HFF-Myc (cell line): ENCODE measurements at regions not wholly inside any gene's neighbourhood (a gene's known extent, or its start where the extent isn't known, plus 50 kb on each side); places are given as distances from the start of the nearest gene placed in this dataset.

Experiments used
- DNase-seq: peaks from one replicate; pipeline ENCODE4 v3.0.0-alpha.2; 2011; ENCODE audit warnings: low read depth; ENCODE audit errors: extremely low read depth
- H3K4me3 ChIP-seq: replicated peaks from 2 replicates; pipeline ENCODE4 v1.5.1; 2011; ENCODE audit warnings: low read depth, mild to moderate bottlenecking, control low read depth, low read length
- CTCF ChIP-seq: IDR thresholded peaks from 2 replicates; pipeline ENCODE4 v1.5.1; 2012; ENCODE audit warnings: mild to moderate bottlenecking, low read depth, low read length, control low read depth; ENCODE audit errors: missing control alignments

DNA sequence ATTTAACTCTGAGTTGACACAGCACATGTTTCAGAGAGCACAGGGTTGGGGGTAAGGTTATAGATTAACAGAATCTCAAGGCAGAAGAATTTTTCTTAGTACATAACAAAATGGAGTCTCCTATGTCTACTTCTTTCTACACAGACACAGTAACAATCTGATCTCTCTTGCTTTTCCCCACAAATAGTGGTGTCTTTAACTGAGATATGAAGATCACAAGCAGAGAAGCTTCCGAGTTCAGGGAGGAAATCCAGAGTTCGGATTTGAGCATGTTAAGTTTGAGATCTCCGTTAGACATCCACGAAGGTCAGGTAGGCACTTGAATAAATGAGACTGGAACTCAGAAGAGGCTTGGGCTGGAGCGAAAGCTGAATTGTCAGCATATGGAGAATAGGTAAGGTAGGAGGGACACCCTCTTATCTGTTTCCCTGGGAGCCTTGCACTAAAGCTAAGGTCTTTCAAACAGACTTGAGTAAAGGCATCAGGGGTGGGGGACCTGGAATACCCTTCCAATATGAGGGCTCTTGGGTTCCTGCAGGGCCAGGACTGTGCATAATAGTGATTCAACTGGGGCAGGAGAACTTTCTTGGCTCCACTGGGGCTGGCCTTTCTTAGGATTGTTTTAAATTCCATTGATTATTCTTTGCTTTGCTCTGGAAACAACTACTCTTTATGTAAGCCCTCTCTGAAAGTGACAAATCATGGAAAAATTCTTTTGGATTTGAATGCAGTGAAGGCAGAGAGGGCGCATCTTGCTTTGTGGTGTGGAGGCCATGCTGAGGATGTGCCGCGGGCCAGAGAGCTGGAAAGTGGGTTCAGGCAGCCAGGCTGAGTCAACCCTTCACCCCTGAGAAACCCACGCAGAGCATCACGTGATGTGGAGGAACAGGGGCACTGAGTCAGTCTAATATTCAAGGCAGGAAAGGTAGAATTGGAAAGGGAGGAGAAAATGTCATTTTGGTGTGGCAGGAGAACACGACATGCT lies 62.7 kb upstream of the AMPD3 start:
- TF ChIP-seq CTCF, result no peak
- no peak overlapping the region for H3K4me3 ChIP-seq
- DNase-seq, result no peak

DNA sequence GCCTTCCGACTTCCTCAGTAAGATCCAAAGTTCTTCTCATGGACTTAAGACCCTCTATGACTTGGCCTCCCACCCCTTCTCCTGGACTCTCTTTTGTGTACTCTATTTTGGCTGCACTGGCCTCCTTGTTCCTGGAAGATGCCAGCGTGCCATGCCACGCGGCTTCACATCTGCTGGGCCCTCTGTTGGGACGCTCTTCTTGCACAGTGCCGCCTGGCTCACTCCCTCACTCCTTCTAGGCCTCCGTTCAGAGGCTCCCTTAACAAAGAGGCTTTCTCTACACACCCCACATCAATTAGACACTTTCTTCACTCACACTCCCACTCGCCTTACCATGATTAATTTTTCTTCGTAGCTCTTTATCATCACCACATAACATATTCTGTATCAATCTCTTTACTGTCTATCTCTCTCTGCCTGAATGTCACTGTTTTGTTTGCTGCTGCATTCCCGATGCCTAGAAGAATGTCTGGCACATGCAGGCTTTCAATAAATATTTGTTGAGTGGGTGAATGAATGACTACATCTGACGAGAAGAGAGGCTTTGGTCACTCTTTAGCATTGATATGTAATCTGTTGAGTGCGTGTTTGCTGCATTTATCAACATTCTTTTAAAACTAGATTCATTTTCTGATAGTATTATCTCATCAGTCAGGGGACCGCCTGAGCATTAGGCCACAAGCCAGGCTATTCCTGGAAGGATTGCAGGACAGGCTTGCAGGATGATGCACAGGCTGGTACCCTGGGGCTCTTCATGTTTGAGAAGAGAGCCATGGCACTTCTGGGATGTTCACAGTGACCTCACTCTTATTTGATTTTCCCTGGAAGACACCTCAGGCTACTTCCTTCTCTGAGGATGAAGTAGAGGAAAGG lies 60.6 kb upstream of the AMPD3 start:
- H3K4me3 ChIP-seq, result no peak overlapping the region
- no peak for TF ChIP-seq CTCF
- no peak for DNase-seq

GRCh38 chr11:10395166-10395897 lies 59.7 kb upstream of the AMPD3 start:
- H3K4me3 ChIP-seq, result no peak overlapping the region
- no peak for TF ChIP-seq CTCF
- no peak for DNase-seq

- no peak overlapping the region for H3K4me3 ChIP-seq
- DNase-seq, result no peak
- TF ChIP-seq CTCF, result no peak
Measured at GRCh38 chr11:10396771-10397170, 58.3 kb upstream of the AMPD3 start.

DNA sequence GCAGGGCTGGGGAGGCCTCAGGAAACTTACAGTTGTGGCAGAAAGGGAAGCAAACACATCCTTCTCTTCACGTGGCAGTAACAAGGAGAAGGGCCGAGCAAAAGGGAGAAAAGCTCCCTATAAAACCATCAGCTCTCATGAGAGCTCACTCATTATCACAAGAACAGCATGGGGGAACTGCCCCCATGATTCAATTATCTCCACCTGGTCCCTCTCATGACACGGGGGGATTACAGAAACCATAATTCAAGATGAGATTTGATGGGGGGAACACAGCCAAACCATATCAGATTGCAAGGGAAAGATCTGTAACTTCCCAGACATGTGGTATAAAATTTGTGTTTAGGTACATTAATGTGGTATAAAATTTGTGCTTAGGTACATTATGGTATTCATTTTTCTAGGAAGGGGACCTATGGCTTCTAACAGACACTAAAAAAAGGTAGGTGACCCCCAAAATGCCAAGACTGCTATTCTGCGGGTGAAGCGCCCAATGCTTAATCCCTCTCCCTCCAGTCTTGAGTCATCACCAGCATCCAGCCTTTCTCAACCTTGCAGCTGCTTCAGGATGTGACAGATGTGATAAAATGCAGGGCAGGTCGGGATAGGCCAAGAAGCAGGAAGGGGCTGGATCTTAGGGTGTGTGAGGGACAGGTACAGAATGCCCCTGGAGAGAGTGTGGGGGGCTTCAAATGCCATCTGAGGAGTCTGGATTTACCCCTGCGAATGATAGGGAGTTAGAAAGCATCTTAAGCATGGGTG lies 57.7 kb upstream of the AMPD3 start:
- no peak overlapping the region for H3K4me3 ChIP-seq
- no peak for TF ChIP-seq CTCF
- DNase-seq, result no peak

DNA sequence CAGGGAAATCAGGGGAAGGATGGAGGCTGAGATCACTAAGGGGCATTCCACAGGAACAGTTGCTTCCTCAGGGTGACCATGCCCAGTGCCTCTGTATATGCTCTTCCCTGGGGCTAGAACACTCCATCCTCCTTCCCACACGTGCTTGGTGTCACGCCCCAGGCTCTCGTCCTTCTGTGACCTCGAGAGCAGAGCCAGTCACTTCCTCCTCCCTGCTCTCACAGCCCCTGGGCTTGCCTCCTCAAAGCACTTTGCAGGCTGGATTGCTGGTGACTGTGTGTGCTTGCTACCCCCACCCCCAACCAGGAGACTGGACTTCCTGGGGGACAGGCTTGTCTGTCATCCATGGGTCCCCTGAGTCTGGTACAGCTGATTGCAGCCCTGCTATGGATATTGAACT lies 56.5 kb upstream of the AMPD3 start:
- no peak for TF ChIP-seq CTCF
- H3K4me3 ChIP-seq, result no peak overlapping the region
- DNase-seq, result no peak
